ENCODE measurements at regions not wholly inside any gene's neighbourhood (a gene's known extent, or its start where the extent isn't known, plus 50 kb on each side); places are given as distances from the start of the nearest gene placed in this dataset.

GRCh38 chr14:71752111-71752738, 180.0 kb upstream of the RGS6 start:
- H3K4me3 ChIP-seq (ENCODE audit: low read depth, low read length), result no peak overlapping the region
- no peak for DNase-seq (ENCODE audit: low read depth)
- no peak for TF ChIP-seq CTCF (IDR thresholded peaks at IDR 0.05; ENCODE audit: control insufficient read depth, extremely low read depth, insufficient read depth)

- peak; percentile 90 for TF ChIP-seq CTCF (IDR thresholded peaks at IDR 0.05; ENCODE audit: control insufficient read depth, extremely low read depth, insufficient read depth)
- DNase-seq (ENCODE audit: low read depth), result peak; percentile 66
Observed at GRCh38 chr14:71753126-71753830, 179.0 kb upstream of the RGS6 start.

GRCh38 chr14:71753976-71754375, 178.3 kb upstream of the RGS6 start:
- TF ChIP-seq CTCF (IDR thresholded peaks at IDR 0.05; ENCODE audit: control insufficient read depth, extremely low read depth, insufficient read depth), result no peak
- H3K4me3 ChIP-seq (ENCODE audit: low read depth, low read length), result no peak overlapping the region
- no peak for DNase-seq (ENCODE audit: low read depth)

More at GRCh38 chr14:71753126-71753830, 179.0 kb upstream of the RGS6 start:
- no peak overlapping the region for H3K4me3 ChIP-seq (ENCODE audit: low read depth, low read length)

GRCh38 chr14:71754422-71755095, 177.7 kb upstream of the RGS6 start:
- DNase-seq (ENCODE audit: low read depth), result no peak
- H3K4me3 ChIP-seq (ENCODE audit: low read depth, low read length), result no peak overlapping the region
- no peak for TF ChIP-seq CTCF (IDR thresholded peaks at IDR 0.05; ENCODE audit: control insufficient read depth, extremely low read depth, insufficient read depth)

GRCh38 chr14:71758229-71758951, 173.8 kb upstream of the RGS6 start:
- H3K4me3 ChIP-seq (ENCODE audit: low read depth, low read length), result no peak overlapping the region
- no peak for TF ChIP-seq CTCF (IDR thresholded peaks at IDR 0.05; ENCODE audit: control insufficient read depth, extremely low read depth, insufficient read depth)
- no peak for DNase-seq (ENCODE audit: low read depth)

GRCh38 chr14:71762575-71762974, 169.7 kb upstream of the RGS6 start:
- H3K4me3 ChIP-seq (ENCODE audit: low read depth, low read length), result no peak overlapping the region
- no peak for TF ChIP-seq CTCF (IDR thresholded peaks at IDR 0.05; ENCODE audit: control insufficient read depth, extremely low read depth, insufficient read depth)
- DNase-seq (ENCODE audit: low read depth), result no peak

Measured in LNCaP clone FGC (cell line).